K562 (cell line): ENCODE measurements at regions not wholly inside any gene's neighbourhood (a gene's known extent, or its start where the extent isn't known, plus 50 kb on each side); places are given as distances from the start of the nearest gene placed in this dataset.

Experiments
- AFF1 ChIP-seq, 2 experiments: fragments of 450-650 bp; IDR thresholded peaks; 2 replicates each; pipeline ENCODE4 v1.6.1; 2018; ENCODE audit warnings: mild to moderate bottlenecking in 2 of 2, low read depth in 1 of 2; ENCODE audit not compliant: partially characterized antibody in 2 of 2
- HSF4 ChIP-seq: fragments of 250-450 bp; sonication (Bioruptor Pico); IDR thresholded peaks from 2 replicates; pipeline ENCODE4 v2.1.2; 2022; ENCODE audit warnings: mild to moderate bottlenecking, moderate library complexity, borderline replicate concordance
- MITF ChIP-seq: IDR thresholded peaks from 2 replicates; pipeline ENCODE4 v1.6.1; 2014; ENCODE audit warnings: antibody characterized with exemption
- NRF1 ChIP-seq, 2 experiments: fragments of 450-650 bp; IDR thresholded peaks in 1 of 2; conservative IDR thresholded peaks in 1 of 2; 2 replicates each; pipeline ENCODE4 v1.6.1; 2014; ENCODE audit warnings: mild to moderate bottlenecking in 2 of 2
- TEAD1 ChIP-seq, 2 experiments: fragments of 450-650 bp in 1 of 2; sonication (generic) in 1 of 2; formaldehyde crosslinking; IDR thresholded peaks; 2 replicates each; pipeline versions ENCODE4 v1.4.0 to v1.8.0; 2020 to 2022; ENCODE audit warnings: mild to moderate bottlenecking in 2 of 2, missing genetic modification reagents in 1 of 2
- ZMIZ1 ChIP-seq, 2 experiments: fragments of 150-350 bp in 1 of 2; IDR thresholded peaks; 2 replicates each; pipeline ENCODE4 v1.6.1; 2012 to 2016; ENCODE audit warnings: low read depth in 2 of 2, low read length in 2 of 2, mild to moderate bottlenecking in 1 of 2, moderate library complexity in 1 of 2
- ZNF134 ChIP-seq: fragments of 250-450 bp; sonication (Bioruptor Pico); conservative IDR thresholded peaks from 2 replicates; pipeline ENCODE4 v1.4.0; 2020
- ZNF232 ChIP-seq: sonication (generic); formaldehyde crosslinking; IDR thresholded peaks from 2 replicates; pipeline ENCODE4 v1.8.0; 2022; ENCODE audit warnings: mild to moderate bottlenecking, missing genetic modification reagents
- ZNF655 ChIP-seq: fragments of 250-450 bp; sonication (Bioruptor Pico); IDR thresholded peaks from 2 replicates; pipeline ENCODE4 v1.5.0; 2021
- TF ChIP-seq, protein P1 (sequence below): sonication (generic); formaldehyde crosslinking; IDR thresholded peaks from 2 replicates; pipeline ENCODE4 v1.8.1; 2023; ENCODE audit warnings: missing genetic modification reagents, mild to moderate bottlenecking, borderline replicate concordance

- TF ChIP-seq ZMIZ1 (IDR thresholded peaks at IDR 0.05; ENCODE audit: low read depth in 2 of 2, low read length in 2 of 2) (no peak), AFF1 (IDR thresholded peaks at IDR 0.05; ENCODE audit: low read depth in 1 of 2, partially characterized antibody in 2 of 2) (peak in 1 of 2 experiments; percentile 68), TEAD1 (CRISPR knock-in tag; IDR thresholded peaks at IDR 0.05) (peak in 1 of 2 experiments; percentile 51; a peak in 1 of 4 replicates), MITF (no peak), ZNF232 (CRISPR knock-in tag) (peak; percentile 65; the same call in 1 of the 2 replicates), ZNF655 (no peak), HSF4 (CRISPR knock-in tag) (no peak), ZNF134 (CRISPR knock-in tag) (0 out of 2 replicates have a peak, but pooled peaks have one; percentile 42), NRF1 (conservative IDR thresholded peaks at IDR 0.05 in 1 of 2, IDR thresholded peaks at IDR 0.05 in 1 of 2) (0 out of 4 replicates have a peak, but pooled peaks of 1 of the 2 experiments have one; percentile 18)
- TF ChIP-seq, protein P1, sequence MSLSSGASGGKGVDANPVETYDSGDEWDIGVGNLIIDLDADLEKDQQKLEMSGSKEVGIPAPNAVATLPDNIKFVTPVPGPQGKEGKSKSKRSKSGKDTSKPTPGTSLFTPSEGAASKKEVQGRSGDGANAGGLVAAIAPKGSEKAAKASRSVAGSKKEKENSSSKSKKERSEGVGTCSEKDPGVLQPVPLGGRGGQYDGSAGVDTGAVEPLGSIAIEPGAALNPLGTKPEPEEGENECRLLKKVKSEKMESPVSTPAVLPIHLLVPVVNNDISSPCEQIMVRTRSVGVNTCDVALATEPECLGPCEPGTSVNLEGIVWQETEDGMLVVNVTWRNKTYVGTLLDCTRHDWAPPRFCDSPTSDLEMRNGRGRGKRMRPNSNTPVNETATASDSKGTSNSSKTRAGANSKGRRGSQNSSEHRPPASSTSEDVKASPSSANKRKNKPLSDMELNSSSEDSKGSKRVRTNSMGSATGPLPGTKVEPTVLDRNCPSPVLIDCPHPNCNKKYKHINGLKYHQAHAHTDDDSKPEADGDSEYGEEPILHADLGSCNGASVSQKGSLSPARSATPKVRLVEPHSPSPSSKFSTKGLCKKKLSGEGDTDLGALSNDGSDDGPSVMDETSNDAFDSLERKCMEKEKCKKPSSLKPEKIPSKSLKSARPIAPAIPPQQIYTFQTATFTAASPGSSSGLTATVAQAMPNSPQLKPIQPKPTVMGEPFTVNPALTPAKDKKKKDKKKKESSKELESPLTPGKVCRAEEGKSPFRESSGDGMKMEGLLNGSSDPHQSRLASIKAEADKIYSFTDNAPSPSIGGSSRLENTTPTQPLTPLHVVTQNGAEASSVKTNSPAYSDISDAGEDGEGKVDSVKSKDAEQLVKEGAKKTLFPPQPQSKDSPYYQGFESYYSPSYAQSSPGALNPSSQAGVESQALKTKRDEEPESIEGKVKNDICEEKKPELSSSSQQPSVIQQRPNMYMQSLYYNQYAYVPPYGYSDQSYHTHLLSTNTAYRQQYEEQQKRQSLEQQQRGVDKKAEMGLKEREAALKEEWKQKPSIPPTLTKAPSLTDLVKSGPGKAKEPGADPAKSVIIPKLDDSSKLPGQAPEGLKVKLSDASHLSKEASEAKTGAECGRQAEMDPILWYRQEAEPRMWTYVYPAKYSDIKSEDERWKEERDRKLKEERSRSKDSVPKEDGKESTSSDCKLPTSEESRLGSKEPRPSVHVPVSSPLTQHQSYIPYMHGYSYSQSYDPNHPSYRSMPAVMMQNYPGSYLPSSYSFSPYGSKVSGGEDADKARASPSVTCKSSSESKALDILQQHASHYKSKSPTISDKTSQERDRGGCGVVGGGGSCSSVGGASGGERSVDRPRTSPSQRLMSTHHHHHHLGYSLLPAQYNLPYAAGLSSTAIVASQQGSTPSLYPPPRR (CRISPR knock-in tag), result no peak
These were observed 62.4 kb downstream of the LSM5 start (continued) for GRCh38 chr7:32427769-32428291.
